ENCODE measurements at regions not wholly inside any gene's neighbourhood (a gene's known extent, or its start where the extent isn't known, plus 50 kb on each side); places are given as distances from the start of the nearest gene placed in this dataset.
"Not testable (repeated sequence)": the region's sequence is repeated elsewhere in the genome, so short reads cannot be mapped to it uniquely, and the experiment has no call there.

DNA sequence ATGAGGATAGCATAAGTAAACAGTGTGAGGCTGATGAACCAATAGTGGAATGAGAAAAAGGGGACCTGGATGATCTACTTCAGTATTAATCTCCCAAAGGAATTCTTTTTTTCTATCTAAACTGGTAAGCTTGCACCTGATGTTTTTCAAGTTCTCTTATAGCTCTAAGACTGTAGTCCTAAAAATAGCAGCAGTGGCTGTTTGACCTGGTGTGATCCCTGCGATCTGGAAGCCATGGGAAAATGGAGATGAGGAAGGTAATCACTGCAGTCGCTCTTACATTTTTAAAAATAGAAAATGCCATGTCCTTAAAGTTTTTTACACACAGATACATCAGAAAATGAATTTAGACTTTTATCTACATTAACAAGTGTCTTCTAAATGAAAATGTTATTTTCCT, 926.4 kb upstream of the SLC35B3 start:
- DNase-seq = no peak

DNA sequence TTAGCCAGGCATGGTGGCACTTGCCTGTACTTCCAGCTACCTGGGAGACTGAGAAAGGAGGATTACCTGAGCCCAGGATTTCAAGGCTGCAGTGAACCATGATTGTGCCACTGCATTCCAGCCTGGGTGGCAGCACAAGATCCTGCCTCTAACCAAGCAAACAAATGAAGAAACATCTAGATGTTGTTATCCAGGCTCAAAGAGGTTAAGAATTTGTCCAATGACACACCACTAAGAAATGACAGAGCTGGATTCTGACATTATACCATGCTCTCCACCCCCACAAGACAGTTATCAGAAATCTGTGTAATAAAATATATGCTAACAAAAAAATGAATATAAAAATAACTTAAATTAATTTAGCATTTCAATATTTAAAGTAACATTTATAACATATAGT, 925.5 kb upstream of the SLC35B3 start:
- no peak for DNase-seq

DNA sequence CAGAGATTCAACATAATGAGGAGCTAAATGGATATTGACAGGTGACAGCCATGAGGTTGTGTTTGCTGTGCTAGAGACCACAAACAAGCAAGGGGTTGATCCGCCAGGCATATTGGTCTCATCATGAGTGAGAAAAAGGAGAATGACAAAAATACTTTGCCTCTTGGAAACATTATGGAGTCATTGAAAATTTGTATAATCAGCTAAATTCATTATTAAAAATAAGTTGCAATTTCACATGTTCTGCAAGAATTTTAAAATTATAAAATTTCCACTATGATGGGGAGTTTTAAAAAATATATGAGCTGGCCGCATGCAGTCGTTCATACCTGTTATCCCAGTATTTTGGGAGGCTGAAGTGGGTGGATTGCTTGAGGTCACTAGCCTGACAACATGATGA, 912.3 kb upstream of the SLC35B3 start:
- no peak for DNase-seq

DNA sequence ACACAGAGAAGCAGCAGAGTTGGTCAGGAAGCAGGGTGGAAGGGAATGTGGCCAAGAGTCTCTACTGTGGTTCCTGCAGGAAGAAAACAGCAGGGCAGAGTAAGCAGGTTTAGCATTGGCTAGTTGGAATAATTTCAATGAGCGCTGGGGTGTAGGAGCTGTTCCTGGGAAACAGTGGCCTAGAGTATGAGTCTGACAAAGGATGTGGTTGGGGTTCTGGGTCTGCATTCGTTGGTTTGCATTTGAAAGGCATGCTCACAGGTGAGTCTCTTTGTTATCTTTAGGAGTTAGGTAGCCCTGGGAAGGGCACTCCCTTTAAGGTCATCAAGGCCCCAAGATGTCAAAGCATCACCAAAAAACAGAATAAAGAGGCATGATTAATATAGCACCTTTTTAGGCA, 911.6 kb upstream of the SLC35B3 start:
- no peak for DNase-seq

DNA sequence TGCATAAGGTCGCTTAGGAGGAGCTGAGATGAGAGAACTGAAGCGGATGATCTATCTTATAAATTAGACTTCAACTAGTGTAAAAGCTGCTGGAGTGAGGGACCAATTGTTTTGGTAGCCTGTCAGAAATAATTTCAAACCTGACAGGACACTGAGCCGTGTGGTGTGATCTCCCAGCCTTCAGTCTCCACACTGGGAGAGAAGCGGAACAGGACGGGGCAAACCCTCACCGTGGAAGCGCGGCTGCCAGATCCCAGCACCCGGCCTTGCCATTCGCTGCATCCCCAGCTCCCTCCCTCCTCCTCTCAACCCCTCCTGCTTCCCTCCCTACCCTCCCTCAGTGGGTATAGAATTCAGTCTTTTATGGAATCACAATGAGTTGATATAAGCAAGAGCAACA, 900.1 kb upstream of the SLC35B3 start:
- DNase-seq = no peak

DNA sequence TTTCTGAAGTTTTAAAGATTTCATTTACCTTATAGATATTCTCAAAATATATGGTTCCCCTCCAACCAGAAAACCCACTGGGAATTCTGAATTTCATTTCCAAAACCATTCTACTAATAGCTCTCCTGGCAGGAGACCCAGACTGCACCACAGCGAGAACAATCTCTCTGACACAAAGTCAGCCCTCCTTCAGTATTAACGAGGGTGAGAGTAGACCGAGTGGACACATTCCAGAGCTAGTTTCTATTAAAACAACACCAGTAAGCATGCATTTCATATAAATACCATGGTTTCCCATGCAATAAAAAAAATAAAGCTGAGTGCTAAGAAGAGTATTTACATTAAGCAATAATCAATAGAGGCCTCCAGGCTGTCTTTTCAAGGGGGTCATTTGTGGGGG, 899.6 kb upstream of the SLC35B3 start:
- DNase-seq = peak; percentile 26

DNA sequence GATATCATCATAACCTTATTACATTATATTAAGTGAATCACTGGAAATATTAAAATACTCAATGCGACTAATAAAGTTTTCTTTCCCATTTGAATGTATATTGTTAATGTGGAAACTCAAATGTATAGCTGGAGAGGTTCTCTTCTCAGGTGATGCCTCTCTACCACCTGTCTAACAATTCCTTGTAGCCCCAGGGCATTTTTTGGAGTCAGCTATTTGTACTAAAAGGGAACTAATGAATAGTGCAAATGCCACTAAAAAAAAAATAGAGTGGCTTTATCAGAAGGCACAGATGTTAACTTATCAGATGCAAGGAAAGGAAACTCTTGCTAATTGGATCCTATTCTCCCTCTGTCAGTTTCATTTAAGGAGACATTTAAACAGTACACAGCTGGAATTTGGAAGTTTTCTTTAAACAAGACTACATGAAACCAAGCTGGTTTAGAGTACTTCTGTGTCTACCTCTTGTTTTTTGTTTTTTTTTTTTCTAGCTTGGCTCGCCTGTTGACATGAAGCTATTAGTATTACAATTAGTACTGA, 897.0 kb upstream of the SLC35B3 start:
- DNase-seq = no peak

DNA sequence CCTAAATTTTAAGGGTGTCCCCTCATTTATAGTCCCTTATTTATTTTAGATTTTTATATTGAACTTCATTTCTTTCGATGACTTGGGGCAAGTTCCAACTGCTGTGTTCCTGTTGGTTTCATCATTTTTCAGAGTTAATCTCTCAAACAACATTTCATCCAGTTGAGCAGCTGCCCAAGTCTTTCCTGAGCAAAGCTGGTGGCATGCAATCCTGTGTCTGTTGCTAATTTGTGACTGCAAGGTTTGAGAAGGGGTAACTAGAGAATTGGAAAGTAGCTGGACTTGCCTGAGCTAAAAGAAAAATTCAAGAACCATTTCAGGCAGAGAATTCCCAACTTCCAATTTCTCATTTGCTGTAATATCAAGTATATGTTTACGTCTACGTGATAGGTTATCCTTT, 881.5 kb upstream of the SLC35B3 start:
- DNase-seq = no peak

DNA sequence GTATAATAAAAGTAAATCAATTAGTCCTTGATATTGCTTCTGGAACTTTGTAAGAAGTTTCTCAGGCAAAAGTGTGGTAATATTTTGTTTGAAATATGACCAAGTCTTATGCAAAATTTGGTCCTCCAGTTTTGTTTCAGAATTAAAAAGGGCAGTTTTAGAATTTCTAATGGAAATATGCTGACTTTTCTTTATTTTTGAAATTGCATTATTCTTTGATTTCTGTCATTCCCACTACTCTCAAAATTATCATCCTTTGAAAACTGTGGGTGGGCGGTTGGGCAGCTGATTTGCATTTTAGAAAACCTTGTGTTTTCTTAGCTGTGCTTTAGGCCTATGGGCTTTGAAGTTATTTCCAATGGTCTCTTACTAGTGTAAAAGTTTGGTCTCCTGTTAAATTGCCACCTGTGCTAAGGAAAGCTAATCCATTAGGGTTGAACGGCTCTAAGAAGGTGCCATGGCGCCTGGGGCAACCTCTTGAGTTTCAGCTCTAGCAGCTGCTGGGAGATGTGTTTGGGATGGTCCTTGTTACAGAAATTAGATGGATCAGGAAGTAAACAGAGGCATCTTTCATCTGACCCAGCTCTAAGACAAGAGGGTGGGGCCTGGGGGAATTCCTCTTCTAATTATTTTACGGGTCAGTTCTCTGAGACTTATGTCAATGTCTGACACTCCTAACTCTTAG, 880.8 kb upstream of the SLC35B3 start:
- no peak for DNase-seq

DNA sequence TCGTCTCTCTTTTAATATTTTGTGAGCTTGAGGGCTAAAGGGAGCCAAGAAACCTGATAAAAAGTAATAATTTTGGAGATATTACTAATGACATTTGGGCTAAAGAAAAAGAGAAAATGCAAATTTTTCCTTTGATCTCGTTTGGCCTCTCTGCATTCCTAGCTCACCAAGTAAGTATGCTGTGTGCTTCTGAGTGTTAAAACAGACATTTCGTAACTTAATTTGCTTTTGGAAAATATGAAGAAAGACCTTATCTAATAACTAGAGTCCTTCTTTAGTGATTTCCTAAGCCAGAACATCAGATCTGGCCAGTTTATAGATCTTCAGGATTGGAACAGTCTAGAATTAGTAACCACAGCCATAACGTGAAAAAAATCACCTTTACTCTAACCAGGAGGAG, 872.9 kb upstream of the SLC35B3 start:
- DNase-seq = no peak

DNA sequence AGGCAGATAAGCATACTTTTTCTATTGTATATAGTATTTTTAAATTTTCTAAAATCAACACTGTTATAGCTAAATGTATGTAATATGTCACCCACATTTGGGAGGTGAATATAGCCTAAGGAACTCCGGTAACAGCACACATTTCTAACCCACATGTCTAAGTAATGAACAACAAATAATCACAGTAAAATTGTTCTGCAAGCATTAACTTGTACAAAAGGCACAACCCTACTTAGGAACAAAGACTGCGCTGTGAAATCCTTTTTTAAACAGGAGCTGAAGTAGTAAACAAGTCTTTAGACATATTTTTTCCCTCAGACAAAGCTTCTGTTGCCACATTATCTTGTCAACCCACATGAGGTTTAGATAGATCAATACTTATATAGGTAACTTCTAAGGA, 872.4 kb upstream of the SLC35B3 start:
- no peak for DNase-seq

DNA sequence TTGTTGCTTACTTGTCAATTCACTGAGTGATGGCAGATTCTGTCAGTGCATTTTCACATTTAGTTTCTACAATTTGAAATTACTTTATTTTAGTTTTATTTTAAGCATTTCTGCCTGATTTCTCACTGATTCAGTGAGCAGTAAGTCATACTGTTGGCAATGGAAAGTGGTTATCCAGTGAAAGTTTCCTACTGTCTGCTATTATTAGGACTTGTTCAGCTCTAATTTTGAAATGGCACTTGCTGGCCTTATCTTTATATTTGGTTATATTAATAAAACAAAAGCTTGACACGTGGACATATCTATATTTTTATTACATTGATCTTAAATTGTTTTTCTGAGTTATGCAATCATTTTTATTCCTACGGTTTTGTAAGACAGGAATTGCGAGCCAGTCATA, 871.8 kb upstream of the SLC35B3 start:
- no peak for DNase-seq

DNA sequence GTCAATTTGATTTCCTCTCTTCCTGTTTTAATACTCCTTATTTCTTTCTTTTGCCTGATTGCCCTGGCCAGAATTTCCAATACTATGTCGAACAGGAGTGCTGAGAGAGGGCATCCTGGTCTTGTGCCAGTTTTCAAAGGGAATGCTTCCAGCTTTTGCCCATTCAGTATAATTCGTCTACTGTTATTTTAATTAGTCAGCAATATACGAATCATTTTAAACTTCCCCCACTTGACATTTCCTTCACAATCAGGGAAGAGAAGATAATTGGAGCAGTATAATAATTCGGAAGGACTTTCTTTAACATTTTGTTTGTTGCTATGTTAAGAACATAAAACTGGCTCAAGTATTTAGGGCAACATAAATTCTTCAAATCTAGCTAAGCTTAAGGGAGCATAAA, 860.3 kb upstream of the SLC35B3 start:
- no peak for DNase-seq

DNA sequence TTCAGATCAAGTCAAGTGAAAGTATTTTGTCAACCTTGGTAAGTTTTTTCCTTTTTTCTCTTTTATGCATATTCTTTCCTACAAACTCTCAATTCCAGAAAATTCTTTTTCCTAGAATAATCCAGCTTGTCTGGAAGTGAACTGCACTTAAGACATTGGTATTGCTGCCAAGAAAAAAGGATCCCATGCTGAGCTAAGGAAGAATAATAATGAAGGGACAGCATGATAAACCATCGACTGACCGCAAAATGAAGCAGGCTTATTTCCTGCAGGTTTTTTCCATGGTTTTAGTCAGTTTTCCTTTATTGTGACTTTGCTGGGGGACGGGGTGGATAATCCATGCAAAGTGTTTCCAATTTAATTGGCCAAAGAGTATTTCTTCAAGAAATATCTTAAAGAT, 857.6 kb upstream of the SLC35B3 start:
- DNase-seq = no peak

DNA sequence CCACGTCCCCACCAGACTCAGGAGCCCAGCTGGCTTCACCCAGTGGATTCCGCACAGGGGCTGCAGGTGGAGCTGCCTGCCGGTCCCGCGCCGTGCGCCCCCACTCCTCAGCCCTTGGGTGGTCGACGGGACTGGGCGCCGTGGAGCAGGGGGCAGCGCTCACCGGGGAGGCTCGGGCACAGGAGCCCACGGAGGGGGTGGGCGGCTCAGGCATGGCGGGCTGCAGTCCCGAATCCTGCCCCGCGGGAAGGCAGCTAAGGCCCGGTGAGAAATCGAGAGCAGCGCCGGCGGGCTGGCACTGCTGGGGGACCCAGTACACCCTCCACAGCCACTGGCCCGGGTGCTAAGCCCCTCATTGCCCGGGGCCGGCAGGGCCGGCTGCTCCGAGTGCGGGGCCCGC, 855.0 kb upstream of the SLC35B3 start:
- DNase-seq = not testable (repeated sequence)

DNA sequence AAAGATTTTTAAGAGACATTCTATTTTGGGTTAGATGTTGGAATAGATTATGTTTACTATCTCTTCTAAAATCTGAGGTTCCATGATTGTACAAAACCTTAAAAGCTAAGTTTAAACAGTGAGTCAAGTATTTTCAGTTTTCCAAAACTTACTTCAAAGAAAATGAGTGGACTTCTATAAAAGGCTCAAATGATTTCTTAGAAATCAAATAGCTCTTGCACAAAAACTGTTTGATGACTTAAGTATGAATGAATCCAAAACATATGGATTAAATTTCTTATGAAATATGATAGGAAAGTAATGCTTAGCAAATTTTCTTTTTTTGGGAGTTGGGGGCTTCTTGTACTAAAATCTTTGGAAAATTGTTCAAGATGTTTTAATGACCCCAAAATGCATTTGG, 837.3 kb upstream of the SLC35B3 start:
- DNase-seq = no peak

DNA sequence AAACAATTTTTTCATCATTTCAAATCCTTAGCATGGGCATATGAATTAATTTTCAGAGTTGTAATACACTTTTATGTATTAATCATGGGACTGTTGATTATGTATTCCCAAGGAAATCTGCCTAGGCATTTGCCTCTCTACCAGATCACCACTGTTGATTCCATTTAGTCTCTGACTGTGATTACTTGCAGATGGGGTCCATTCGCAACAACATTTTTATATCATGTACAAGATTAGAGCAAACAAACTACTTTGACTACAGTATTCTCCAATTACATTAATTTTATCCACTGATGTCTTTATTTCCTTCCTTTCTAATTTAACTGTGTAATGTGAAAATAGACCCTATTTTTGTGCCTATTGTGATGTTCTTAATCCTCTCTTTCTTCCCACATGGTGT, 831.4 kb upstream of the SLC35B3 start:
- no peak for DNase-seq

DNA sequence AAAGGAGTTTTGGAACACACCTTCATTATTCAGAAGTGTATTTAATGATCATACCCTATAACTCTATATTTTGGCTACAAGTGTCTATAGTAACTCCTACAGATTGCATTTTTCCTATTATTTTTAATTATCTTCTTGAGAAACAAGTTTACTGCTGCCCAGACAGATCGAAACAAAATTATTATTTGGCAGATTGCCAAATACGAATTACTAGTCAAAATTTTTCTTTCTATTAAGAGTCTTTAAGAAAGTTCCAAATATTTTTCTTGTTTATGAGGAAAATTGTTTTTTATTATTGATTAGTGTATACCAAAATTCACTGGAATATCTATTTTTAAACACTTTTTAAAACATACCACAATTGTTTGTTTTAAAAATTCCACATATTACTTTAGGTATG, 821.9 kb upstream of the SLC35B3 start:
- DNase-seq = no peak

DNA sequence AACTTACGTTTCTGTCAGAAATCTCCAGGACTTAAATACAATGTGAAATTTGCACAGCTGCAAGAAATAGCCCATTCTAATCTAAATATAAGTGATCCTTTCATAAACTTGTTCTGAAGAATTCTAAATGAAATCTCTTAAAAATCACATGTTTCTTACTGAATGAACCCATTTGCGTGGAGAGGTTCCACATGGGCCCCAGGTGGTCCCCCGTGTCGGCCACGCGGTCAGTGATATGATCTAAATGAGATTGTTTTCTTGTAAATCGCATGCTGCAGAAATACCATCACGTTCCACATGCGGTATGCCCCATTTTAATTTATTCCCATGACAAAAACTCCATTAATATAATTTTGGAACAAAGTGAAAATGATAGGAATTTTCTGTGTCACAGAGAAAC, 818.9 kb upstream of the SLC35B3 start:
- no peak for DNase-seq

DNA sequence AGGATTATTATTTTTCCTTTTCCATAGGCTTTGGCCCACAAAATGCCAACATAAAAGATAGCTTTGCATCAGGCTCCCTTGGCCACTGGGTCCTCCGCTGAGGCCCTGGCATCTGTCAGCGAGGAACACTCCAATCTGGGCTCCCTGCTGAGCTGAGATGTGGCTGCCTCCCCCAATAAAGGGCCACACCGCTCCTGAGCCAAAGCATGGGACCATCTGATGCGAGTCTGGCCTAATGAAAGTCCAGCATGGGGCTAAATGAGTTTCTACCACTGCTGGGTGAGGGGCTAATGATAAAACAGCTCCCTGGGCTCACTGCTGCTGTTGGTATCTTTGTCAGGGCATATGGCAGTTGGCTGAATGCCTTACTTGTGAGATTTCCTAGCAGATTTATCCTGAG, 817.5 kb upstream of the SLC35B3 start:
- DNase-seq = peak; percentile 43

DNA sequence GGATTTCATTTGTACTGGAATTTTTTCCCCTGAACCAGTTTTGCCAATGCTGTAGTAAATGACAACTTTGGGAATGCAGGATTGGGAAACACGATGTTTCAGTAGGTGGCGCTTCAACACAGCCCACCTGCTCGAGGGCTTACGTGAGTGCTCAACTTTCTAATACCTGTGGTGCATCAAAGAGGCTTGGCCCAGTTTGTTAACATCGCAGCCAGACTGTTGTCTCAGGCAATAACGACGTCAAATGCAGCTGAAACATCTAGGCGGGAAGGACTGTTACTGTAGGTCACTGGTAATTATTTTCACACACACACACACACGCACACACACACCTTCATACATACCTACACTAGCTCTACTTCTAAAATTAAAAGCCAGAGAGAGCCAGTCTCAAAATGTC, 815.5 kb upstream of the SLC35B3 start:
- DNase-seq = peak; percentile 20

DNA sequence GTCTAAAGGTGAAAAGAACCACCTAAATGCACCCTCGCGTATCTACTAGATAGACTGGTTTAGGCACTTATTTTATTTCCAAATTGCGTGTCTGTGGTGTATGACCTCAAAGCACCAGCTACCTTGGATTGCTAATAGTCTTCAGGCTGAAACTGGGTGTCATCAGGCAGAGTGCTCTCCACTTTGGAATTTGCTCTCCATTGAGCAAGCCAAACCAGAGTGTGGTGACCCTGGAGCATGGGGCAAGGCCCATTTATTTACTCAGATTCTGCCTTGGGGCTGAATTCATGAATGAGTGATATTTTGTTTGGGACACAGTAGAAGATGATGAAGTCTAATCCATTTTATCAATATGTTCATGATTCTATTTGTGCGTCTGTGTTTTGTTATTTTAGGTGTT, 812.8 kb upstream of the SLC35B3 start:
- DNase-seq = no peak

DNA sequence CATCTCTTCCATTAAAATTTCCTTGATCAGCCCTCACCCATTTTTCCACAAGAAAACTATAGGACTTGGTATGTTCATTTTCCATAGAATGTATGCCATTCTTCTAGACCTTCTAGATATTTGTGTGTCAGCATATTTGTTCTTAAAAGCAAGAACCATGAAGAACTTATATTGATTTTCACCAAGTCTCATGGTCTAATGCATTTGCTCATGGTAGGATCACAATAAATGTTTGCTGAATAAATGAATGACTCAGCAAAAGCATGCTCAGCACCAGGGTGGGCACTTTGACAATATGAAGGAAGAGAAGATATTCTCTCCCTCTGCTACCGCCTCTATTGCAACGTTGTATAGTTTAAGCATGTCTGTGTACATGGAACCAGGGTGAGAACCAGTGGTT, 805.5 kb upstream of the SLC35B3 start:
- DNase-seq = no peak

DNA sequence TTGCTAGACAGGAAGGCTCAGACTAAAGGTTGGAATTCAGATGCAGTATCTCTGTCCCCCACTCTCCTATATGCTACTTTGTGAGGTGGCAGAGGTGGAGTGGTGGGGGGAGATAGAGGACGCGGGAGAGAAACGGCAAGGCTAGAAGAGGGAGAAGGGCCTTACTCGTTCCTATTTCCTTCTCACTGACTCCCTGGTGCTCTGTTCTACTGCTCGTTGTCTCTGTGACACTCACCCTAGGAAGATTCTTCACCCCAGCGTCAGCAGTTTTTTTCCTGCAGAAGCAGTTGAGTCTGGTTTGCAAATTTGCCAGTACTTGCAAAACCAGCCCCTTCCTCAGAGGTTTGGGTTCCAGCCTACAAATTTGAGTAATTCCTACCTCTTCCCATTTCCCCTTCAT, 801.1 kb upstream of the SLC35B3 start:
- no peak for DNase-seq

DNA sequence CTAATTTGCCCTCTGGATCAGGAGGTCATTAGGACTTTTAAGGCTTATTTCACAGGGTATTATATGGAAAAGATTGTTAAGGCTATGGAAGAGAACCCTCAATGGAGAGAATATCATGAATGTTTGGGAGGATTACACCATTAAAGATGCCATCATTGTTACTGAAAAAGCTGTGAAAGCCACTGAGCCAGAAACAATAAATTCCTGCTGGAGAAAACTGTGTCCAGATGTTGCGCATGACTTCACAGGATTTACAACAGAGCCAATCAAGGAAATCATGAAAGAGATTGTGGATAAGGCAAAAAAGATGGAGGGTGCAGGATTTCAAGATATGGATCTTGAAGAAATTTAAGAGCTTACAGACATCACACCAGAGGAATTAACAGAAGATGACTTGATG, 798.3 kb upstream of the SLC35B3 start:
- no peak for DNase-seq

DNA sequence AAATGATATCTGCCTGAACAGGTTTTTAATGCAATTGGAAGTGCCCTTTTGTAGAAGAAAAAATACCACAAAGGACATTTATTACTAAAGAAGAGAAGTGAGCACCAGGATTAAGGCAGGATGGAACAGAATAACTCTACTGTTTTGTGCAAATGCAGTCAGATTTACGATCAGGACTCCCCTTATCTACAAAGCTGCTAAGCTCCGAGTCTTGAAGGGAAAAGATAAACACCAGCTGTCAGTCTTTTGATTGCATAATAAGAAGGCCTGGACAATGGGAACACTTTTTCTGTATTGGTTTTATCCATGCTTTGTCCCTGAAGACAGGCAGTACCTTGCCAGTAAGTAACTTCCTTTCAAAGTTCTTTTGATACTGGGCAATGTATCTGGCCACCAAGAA, 797.9 kb upstream of the SLC35B3 start:
- DNase-seq = no peak
